NCI-H1417 (cell line): ENCODE measurements at regions not wholly inside any gene's neighbourhood (a gene's known extent, or its start where the extent isn't known, plus 50 kb on each side); places are given as distances from the start of the nearest gene placed in this dataset.
A peak's percentile ranks its signal among the peaks of the same experiment; 100 is the strongest.

Experiments
- DNase-seq, 3 experiments: peaks; one replicate each; lab custom pipeline; 2025; lab: John Stamatoyannopoulos, UW

DNA sequence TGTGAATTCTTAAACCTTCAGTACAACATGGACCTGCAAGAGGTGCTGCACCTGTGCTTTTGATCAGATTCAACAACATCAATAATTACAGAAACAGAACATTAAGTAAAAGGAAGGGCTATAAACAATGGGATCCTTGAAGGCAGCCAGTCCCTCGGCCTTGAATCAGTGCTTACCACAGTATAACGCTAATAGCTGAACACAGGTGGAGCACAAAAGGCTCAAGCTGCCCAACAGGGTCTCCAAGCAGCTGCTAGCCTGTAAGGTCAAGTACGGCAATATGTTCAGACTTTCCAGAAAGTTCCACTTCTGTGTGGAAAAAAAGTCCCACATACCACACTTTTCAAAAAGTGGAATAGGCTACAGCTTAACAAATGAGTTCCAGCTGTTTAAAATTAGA, 61.9 kb upstream of the ITGA1 start:
- peak in 2 of 3 experiments; percentile 50 to 86 for DNase-seq

DNA sequence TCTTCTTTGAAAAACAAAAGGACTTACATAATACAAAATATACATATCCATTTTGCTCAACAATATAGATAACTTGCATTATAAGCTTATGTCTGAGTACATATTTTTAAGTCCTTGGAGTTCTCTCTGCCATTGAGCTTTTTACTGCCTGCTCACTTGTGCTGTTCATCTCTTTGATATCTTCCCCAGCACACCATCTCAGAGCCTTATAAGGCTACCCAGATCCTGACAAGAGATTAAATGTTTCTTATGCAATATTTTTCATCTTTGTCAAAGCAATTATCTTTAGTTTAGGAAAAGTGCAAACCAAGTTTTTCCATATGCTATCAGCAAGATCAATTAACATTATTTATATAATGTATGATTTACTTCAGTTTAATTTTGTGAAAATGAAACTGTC, 60.7 kb upstream of the ITGA1 start:
- no peak for DNase-seq

DNA sequence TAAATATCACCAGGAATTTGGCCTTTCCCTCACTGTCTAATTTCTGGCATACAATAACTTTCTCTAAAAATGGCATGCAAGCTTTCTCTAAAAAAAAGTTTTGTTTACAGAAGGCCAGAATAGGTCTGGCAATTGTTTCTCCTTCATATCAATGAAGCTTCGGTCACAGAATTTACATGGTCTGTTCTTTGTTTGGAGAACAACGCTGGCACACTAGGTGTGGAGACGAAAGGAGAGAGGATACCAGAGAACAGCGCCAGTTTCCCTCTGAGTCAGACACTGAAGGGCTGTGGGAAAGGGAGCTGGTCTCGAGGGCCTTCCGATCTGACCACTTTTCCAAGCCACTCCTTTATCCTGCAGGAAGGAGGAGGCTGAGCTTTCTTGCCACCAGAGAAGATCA, 60.1 kb upstream of the ITGA1 start:
- no peak for DNase-seq

DNA sequence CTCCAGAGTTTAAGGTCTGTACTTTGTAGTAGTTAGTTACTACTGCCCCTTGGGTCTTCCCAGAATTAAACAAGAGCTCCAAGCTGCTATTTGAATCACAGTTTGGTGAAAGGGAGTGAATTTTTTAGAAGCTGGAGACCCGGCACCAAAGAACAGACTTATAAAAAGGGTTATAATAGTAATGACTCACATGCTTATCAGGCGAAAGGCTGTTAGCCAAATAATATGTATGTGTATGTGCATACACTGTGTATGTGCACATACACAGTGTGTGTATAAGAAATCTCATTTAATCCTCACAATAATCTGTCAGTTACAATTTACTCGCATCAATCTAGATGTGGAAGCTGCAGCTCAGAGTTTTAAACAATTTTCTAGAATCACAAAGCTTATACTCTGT, 59.5 kb upstream of the ITGA1 start:
- DNase-seq = no peak

DNA sequence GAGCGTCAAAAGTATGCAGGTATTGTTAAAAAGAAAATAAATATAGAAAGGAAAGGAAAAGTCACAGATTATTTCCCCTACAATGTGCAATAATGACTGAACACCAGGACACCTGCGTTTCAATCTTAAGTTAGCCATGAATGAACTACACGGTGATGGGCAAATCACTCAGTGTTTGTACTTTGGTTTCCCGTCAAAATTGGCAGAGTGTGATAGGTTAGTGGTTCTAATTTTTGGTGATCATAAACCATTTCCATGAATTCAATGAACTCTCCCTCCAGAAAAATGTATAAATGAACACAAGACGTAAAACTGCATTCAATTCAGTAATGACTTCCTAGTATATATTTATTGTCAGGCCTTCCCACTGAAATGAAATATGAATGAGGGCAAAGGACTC, 59.0 kb upstream of the ITGA1 start:
- DNase-seq = no peak

DNA sequence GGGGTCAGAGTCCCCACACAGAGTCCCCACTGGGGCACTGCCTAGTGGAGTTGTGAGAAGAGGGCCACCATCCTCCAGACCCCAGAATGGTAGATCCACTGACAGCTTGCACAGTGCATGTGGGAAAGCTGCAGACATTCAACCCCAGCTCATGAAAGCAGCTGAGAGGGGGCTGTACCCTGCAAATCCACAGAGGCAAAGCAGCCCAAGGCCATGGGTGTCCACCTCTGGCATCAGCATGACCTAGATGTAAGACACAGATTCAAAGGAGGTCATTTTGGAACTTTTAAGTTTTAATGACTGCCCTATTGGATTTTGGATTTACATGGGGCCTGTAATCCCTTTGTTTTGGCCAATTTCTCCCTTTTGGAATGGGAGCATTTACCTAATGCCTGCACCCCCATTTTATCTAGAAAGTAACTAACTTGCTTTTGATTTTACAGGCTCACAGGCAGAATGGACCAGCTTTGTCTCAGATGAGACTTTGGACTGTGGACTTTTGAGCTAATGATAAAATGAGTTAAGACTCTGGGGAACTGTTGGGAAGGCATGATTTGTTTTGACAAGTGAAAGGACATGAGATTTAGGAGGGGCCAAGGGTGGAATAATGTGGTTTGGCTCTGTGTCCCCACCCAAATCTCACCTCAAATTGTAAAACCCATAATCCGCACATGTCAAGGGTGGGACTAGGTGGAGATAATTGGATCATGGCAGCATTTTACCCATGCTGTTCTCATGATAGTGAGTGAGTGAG, 56.3 kb upstream of the ITGA1 start:
- DNase-seq = no peak

DNA sequence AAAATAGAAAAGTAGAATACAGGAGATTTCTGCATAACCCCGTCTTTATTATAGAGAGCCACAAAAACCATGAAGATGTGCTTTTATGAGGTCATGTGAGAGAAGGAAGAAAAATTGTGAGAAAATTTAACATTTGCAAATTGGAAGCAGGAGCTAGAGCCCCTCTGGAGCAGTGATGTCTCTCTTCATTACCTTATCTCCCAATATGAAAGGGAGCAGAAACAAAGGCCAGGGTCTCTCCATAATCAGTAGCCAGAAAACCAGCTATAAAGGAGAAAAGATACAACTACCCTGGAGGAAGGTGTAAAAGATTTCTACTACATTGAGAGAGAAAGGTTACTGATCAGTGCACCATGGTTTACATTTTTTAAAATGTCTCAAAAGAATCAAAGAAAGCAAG, 53.2 kb upstream of the ITGA1 start:
- no peak for DNase-seq

DNA sequence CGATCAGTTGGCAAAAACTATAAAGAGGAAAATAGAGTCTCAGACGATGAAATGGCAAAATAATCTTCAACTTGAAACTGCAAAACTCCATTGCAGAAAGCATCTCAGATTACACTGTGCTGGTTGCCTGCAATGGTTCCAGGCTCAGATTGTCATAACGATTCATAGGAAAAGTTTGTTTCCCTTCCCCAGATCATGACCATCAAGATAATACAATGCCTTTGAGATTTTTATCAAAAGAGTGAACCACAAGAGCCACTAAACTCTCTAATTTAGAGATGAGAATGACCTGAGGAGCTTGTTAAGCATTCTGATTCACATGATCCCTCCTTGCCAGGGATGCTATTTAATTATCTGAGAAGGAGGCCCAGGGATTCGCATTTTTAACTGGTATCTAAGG, 52.6 kb upstream of the ITGA1 start:
- DNase-seq = no peak
